ENCODE measurements at regions not wholly inside any gene's neighbourhood (a gene's known extent, or its start where the extent isn't known, plus 50 kb on each side); places are given as distances from the start of the nearest gene placed in this dataset.
"Not testable (repeated sequence)": the region's sequence is repeated elsewhere in the genome, so short reads cannot be mapped to it uniquely, and the experiment has no call there.

DNA sequence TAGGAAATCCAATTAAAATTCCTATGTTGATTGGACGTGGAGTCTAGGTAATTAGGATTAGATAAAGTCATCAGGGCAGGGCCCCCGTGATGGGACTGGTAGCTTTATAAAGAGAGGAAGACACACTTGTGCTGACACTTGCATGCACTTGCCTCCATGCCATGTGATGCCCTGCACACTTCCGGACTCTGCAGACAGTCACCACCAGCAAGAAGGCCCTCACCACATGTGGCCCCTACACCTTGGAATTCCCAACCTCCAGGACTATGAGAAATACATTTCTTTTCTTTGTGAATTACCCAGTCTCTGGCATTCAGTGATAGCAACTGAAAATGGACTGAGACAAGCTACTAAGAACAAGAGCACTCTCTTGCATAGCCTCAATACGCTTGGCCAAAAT is 90.6 kb downstream of the CRYGS start:
- no peak for DNase-seq

DNA sequence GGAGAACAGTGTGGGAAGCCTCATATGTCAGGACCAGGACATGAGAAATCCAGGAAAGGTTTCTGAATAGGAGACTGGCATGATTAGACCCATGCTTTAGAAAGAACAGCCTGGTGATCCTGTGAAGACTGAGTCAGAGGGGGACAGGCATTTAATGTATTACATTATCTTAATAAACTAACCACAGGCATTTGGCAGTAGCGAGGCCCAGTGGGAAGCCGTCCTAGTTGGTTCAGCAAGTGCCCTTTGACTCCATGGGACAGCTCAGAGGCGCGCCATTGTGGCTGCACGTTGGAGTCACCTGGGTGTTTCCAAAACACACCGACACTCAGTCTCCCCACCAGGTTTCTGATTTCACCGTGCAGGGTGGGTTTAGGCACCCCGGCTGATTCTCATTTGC is 90.5 kb upstream of the DGKG start:
- DNase-seq: no peak

DNA sequence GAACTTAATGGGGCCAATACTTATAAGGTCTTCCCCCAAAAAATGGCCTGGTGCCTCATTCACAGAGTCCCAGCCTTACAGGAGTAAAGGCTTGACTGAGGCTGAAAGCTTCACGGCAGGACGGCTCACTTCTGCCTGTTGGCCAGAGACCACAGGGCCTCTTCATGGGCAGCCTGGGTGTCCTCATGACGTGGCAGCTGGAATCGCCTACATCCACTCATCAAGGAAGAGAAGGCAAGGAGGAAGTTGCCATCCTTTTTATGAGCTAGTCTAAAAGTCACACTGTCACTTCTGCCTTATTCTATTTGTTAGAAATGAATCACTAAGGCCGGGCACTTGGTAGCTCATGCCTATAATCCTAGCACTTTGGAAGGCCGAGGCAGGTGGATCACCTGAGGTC is 89.3 kb upstream of the DGKG start:
- DNase-seq: no peak

DNA sequence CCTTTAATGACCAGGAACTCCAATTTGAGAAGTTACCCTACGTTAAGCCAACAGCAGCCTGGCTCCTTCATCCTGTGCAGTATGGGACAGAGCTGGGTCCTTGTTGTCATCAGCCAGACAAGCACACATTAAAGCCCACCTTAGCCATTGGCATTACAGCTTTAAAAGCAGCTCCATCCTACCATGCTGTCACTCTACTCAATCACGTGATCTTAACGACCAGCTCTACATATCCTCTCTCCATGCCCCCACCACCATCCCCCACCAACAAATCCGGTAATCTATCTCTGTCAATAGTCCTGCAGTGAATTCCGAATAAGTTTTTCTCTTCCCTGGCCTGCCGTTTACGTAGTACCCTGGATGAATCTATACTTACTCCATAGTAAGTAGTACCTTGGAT is 82.9 kb upstream of the DGKG start:
- DNase-seq: no peak

DNA sequence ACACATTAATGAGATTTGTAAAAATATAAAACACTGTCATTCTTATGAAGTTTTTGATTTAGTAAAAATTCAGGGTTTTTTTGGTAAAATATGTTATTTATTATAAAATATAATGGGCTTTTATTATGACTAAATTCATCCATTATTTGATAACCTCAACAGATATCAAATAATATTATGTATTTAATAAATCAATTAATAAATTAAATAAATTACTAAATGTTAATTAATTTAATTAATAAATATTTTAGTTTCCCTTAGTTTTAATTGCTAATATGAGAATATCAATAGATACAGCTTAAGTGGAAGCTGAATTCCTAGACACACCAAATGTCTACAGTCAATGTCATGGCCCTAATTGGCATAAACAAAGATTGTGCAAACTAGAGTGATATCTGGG is 82.3 kb upstream of the DGKG start:
- no peak for DNase-seq

DNA sequence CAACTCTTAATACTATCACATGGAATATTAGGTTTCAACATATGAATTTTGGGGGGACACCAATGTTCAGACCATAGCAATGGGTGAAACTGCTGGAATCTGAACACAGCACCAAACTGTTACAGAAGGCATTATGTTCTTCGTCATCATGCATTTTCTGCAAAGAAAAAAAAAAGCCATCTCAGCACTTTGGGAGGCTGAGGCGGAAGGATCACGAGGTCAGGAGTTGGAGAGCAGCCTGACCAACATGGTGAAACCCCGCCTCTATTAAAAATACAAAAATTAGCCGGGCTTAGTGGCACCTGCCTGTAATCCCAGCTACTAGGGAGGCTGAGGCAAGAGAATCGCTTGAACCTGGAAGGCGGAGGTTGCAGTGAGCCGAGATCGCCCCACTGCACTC is 80.9 kb upstream of the DGKG start:
- not testable (repeated sequence) for DNase-seq

DNA sequence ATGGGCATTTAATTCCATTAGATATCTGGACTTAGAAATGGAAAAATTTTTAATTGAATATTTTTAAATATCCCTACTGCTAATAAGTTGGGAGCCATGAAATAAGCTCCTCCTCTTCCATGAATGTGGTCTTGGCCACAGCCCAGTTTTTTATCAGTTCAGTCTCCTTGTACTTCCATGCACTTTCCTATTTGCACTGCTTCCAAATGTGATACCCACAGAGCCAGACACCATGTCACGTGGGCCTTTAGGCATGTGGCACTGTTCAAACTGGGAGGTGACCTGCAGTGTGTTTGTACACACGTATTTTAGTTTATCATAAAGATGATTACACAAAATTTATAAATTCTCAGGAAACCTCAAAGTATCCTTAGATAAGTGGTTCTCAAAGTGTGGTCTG is 80.1 kb upstream of the DGKG start:
- DNase-seq: no peak

DNA sequence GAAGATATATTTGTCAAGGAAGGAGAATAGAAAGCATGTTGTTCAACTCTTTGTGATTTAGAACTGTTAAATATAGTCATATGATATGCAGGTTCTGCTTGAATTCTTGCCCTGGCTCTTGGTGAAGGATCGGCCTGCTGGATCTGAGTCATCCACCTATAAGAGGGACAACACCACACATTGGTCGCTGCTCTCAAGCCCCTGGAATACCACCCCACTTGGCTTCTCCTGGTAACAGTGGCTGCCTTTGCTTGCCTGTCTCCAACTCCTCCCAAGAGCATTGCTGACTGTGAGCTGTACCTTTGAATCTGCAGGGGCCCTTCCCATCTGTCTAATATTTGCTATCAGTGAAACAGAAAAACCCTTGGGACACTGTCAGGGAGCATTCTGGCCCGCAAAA is 78.9 kb upstream of the DGKG start:
- no peak for DNase-seq

DNA sequence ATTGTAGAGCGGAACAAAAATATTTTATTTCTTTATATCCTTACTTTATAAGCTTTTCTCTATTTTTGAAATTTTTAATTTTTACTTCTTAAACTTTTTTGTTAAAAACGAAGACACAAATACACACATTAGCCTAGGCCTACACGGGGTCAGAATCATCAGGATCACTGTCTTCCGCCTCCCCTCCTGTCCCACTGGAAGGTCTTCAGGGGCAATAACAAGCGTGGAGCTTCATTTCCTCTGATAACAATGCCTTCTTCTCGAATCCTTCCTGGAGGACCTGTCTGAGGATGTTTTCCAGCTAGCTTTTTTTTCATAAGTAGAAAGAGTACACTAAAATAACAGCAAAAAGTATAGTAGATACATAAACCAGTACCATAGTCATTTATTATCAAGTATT is 77.7 kb upstream of the DGKG start:
- no peak for DNase-seq

DNA sequence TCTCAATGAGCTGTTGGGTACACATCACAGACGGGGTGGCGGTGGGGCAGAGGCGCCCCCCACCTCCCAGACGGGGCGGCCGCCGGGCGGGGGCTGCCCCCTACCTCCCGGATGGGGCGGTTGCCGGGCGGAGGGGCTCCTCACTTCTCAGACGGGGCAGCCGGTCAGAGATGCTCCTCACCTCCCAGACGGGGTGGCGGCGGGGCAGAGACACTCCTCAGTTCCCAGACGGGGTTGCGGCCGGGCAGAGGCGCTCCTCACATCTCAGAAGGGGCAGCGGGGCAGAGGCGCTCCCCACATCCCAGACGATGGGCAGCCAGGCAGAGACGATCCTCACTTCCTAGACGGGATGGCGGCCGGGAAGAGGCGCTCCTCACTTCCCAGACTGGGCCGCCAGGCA is 73.3 kb upstream of the DGKG start:
- not testable (repeated sequence) for DNase-seq

DNA sequence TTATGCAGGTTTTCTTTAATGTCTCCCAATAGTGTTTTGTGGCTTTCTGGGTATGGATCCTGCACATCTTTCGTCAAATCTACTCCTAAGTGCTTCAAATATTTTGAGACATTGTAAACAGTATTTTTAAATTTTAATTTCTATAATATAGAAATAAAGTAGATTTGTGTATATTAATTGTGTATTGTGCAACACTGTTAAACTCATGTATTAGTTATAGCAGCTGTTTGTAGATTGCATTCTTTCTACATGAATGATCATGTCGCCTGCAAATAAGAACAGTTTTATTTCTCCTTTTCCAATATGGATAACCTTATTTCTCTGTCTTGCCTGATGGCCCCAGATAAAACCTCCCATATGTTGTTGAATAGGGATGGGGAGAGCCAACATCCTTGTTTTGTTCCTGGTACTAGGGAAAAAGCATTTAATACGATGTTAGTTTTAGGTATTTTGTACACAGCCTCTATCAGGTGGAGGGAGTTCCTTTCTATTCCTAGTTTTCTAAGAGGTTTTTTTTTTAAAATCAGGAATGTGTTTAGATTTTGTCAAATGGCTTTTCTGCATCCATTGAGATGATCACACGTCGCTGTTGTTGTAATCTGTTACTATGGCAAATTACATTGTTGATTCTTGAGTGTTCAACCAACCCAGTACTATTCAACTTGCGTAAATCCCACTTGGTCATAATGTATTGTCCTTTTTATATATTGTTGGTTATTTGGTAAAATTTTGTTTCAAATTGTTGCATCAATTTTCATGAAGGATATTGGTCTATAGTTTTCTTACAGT is 71.1 kb upstream of the DGKG start:
- DNase-seq: no peak

DNA sequence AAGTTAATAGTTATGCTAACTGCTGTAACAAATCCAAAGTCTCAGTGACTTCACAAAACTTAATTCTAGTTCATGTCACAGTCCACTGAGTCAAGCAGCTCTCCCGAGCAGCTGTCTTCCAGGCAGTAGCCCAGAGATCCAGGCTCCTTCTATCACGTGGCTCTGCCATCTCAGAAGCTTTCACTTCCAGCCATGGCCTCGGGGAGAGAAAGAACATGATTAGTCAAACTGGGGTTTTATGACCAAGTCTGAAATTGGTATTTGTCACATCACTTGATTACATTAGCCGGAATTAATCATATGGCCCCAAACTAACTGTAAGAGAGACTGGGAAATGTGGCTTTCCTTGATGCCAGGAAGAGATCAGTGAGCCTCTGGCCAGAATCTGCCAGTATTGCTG is 70.2 kb upstream of the DGKG start:
- peak; percentile 76 for DNase-seq

DNA sequence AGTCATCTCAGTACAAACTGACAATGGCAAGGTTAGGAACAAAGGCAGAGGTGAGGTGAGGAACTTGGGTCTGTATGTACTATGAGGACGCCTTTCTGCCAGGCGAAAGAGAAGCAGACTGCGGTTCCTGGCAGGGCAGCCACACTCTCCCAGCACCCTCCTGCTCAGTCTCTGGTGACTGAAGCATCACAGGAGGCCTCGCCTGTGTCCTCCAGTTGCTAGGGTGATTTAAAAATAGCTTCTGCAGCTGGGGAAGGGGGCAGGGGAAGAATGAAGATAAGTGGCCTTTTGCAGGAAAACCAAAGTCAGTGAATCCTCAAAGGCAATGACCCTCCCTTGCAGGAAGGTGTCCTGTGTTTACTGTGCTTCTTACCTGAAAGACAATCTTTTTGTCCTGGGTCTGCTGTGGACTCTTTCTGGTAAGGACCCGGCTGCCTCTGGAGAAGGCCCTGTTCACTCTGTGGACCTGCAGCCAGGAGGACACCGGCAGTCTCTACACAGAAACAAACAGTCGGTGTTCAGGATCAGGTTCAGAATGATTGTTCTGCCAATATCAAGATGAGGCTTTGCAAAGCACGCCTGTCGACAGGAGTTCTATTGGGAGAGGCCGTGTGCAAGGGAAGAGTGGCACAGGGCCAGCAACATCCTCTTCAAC is 65.7 kb upstream of the DGKG start:
- DNase-seq: no peak

DNA sequence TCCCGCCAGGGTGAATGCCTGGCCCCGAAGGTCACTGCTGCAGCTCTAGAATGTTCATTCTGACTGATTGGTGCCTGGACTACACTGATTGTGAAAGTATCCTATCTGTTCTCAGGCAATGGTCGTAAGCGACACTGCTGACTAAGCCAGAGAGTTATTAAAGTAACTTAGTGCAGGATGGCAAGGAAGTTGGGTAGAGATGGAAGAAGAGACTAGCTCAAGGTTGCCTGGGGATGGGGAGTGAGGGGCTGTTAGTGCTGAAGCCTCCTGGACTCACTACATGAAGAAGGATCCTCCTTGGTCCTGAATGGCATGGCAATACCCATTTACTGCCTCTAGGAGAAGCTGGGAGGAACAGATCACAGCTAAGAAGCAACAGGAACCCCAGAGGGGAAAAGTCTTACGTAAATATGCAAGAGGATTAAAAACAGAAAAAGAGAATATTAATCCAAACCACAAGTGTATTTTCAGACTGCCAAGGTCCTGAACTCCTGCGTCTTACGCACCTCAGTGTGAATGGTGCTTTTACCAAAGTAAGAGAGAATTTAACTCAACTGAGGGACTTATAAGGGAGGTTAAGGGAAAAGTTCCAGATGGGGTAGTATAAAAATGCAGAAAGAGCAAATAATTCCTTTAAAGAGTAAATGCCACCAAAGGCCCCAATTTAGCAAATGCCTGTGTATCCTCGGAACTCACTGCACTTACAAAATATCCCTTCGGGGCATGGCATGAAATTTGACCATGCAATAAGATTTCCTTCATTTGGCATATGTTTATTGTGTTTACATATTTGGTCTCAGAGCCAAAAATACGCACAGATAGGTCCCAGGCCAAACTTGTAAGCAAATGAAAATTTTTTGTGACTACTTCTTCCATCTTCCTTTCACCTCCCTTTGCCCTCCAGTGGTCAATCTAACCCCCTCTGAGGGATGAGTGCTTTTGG is 64.0 kb upstream of the DGKG start:
- peak; percentile 24 for DNase-seq

DNA sequence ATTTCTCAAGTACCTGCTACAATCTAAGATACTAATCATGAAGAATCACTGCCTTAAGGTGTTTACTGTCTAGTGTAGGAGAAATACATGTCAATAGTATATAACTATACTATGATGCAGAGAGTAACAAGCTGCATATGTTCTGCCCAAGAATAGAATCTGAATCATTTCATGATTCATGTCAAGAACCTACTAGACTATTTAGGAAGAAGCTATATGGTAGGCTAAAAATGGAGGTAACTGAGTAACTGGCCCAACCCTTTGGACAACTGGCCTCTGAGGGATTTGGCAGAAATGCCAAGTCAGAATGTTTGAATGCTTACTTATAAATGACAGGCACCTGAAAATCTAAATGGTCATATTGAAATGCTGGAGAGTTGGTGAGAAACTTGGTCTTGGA is 59.9 kb upstream of the DGKG start:
- DNase-seq: no peak

DNA sequence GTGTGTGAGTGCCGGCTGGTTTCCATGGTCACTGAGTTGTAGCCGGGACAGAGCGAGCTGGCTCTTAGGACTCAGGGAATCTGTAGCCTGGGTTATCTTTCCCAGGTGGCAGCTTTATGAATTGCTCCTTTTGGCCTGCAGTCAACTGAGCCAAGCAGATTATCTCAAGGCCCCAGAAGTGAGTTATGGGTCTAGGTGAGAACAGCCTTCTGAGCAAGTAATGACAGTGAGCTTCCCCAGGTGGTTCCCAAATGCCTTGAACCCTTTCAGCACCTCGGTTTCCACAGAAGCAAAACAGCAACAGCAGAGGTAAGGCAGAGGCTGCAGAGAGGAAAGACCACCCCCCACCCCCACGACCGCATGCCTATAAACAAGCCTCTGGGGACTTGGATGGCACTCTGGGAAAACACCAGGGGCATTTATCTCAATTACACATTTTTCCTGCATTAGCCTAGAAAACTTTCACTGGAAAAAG is 56.7 kb upstream of the DGKG start:
- no peak for DNase-seq

DNA sequence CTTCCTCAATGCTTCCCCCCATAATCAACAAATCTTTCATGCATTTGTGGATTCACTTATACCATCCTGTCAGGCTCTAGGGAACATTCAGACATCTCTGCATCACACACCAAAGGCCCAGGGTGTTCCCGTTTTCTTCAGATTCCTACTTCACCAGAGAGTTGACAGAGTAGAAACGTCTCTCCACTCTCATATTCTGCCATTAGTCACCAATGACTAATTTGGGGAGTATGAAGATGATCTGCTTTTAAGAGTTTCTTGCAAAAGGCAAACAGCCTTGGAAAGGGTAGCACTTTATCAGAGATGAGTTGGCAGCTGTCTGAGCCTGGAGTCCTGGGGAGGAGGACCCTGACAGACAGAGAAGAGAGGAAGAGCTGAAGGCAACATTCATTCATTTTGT is 55.8 kb upstream of the DGKG start:
- peak; percentile 69 for DNase-seq

DNA sequence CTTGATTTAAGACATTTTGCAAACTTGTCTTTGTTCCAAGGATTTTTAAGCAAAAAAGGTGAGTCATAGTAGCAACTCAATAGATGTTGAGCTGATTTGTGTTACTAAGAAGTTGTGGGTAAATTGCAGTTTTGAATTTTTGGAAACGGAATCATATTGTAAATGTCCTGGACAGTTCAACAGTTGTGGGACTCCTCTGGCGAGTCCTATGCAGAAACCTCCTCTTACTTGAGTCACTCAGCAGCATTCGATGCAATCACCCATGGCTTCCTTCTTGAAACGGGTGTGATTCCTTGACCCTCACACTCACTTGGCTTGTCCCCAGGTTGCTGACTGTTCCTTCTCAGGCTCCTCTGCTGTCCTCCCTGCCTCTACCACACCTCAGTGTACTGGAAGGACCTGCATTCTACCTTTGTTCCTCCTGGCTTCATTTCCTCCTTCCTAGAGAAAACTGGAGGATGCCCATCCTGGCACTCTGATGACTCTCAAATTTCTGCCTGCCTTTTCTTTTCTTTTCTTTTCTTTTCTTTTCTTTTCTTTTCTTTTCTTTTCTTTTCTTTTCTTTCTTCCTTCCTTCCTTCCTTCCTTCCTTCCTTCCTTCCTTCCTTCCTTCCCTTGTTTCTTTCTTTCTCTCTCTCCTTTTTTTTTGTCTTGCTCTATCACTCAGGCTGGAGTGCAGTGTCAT is 52.8 kb upstream of the DGKG start:
- no peak for DNase-seq

DNA sequence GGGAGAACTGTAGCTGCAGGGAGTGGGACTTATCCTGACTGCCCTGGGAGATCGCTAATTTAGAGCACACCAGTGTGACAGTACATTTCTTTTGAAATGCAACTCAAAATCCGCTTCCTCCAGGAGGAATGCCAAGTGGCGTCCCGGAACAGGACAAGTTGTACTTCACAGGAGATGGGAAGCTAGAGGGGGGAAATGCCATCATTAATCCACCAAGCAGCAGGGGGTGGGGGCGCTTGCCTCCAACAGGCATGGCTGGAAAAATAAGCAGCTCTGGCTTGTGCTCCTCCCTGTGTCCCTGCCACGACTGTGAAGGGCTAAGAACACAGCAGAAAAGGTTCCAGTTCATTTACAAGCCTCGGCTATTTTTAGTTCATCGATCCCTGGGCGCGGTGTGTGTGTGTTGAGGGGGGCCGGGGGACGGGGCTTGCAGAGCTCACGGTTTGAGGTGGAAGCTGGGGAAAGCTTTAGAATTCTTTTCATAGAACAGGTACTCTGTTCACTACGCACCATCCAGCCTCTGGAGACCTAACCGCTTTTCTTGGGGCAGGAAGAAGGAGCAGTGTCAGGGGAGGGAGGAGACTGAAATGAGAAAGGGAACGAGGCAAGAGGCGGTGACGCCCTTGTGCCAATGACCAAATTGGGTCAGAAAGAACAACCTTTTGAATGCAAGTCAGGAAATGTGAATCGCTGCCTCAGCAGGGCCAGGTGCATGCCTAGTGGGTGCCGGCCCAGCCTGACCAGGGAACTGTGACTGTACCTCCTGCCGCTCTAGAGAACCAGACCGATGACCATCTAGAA is 51.8 kb upstream of the DGKG start:
- DNase-seq: peak; percentile 26

DNA sequence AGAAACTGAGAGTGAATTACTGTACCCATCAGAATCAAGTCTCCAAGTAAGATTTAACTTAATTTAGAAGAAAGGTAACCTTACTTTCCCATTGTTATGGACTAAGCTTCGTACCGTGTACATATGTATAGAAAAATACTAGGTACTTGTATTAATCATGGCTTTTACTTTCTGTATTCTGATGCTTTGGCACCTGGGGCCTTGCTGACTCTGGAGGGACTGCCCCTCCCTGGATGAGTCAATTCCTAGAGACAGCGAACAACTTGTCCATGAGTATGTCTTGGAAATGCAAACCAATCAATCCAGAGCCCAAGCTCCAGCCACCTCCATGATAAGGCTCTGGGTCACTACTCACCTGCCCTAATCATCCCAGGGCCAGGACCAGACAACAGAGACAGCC is 50.0 kb upstream of the DGKG start:
- peak; percentile 47 for DNase-seq

Measured in activated CD4-positive, alpha-beta T cell treated with anti-CD3 and anti-CD28 coated beads, Interleukin-2, amount 50 U/mL, for 16 hours (primary cell).